ENCODE measurements at regions not wholly inside any gene's neighbourhood (a gene's known extent, or its start where the extent isn't known, plus 50 kb on each side); places are given as distances from the start of the nearest gene placed in this dataset.

DNA sequence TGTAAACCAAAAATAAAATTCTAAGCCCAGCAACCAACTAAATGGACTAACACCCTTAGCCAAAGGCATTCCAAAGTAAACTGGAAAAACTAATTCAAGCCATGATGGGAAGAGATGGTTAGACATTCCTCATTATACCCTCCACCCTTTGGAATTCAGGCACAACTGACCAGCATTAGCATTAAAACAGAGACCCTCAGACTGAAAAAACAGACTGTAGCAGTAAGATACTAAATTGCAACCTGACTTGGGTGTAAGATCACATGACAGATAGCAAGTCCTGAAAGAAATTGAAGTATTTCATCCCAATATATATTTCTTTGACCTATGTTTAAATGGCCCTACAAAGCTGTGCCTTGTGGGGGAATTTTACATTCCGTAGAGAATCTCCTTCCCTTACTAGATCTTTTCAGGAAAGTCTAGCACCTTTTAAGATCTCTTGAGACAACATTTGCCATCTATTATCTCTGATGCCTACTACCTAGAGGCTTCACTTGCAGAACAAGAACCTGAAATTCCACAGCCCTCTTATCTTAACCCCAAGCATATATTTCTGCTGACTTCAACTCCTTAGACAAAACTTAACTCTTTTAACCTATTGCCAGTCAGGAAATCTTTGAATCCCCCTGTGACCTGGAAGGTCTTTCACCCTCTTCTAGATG, 750.2 kb upstream of the IGFBP3 start:
- Histone ChIP-seq H3K27me3 (no peaks in the 10 kb centered on the region), H3K4me3 (no peak overlapping the region), H3K27ac (no peak overlapping the region), H3K9me3 (no peaks in the 10 kb centered on the region), H3K36me3 (no peaks in the 10 kb centered on the region), H3K4me1 (no peaks in the 10 kb centered on the region)
- DNase-seq, result no peak
- 79 to 88% methylated on average over 1 of the region's 1 CpG for WGBS, 2 donors
- intact Hi-C loops (cut with DNase I), result no loop called here
- no peak for ATAC-seq
- TF ChIP-seq, protein P1, sequence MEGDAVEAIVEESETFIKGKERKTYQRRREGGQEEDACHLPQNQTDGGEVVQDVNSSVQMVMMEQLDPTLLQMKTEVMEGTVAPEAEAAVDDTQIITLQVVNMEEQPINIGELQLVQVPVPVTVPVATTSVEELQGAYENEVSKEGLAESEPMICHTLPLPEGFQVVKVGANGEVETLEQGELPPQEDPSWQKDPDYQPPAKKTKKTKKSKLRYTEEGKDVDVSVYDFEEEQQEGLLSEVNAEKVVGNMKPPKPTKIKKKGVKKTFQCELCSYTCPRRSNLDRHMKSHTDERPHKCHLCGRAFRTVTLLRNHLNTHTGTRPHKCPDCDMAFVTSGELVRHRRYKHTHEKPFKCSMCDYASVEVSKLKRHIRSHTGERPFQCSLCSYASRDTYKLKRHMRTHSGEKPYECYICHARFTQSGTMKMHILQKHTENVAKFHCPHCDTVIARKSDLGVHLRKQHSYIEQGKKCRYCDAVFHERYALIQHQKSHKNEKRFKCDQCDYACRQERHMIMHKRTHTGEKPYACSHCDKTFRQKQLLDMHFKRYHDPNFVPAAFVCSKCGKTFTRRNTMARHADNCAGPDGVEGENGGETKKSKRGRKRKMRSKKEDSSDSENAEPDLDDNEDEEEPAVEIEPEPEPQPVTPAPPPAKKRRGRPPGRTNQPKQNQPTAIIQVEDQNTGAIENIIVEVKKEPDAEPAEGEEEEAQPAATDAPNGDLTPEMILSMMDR (IDR thresholded peaks at IDR 0.05), result no peak
- no peak for FAIRE-seq

DNA sequence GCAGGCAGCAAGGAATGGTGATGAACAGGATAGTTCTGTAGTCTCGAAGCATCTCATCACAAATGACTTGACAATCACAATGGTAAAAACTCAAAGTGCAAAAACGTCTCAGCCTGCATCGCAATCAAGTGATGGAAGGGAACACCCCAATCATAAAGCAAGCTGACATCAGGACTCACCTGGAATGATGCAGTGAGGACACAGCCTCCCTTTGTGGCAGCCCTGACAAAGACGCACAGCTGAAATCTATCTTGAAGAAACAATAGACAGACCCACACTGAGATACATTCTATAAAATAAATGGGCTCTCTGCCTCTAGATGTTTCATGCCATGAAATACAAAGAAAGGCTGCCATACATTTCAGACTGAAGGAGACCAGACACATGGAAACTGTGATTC, 748.0 kb upstream of the IGFBP3 start:
- no peaks in the 10 kb centered on the region for H3K4me1 ChIP-seq
- TF ChIP-seq, protein P1 (IDR thresholded peaks at IDR 0.05), result no peak
- H3K9me3 ChIP-seq, result no peaks in the 10 kb centered on the region
- no peaks in the 10 kb centered on the region for H3K27me3 ChIP-seq
- H3K36me3 ChIP-seq, result no peaks in the 10 kb centered on the region
- ATAC-seq (no peak), DNase-seq (no peak), FAIRE-seq (no peak)
- intact Hi-C loops (cut with DNase I), result no loop called here
- no peak overlapping the region for H3K27ac ChIP-seq
- 82% methylated on average over 4 of the region's 4 CpGs for whole genome bisulfite sequencing, 2 donors
- H3K4me3 ChIP-seq, result no peak overlapping the region

DNA sequence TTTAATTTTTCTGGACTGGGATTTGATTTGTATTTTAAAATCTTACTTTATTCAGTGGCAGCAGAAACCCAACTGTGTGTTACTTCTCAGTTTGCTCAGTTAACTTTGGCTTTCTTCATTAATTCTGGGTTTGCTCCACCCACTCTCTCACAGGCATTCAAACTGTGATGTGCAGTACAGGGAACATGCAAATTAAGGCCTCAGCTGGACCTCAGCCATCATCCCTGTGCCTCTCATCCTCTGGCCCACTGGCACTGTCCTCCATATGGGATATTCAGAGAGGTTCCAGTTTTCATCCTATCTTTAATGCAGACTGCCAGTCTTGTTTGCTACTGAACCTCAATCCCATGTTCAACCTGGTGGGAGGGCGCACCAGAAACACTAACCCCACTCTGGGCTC, 743.4 kb upstream of the IGFBP3 start:
- Histone ChIP-seq H3K9me3 (no peaks in the 10 kb centered on the region), H3K27me3 (no peaks in the 10 kb centered on the region), H3K27ac (no peak overlapping the region), H3K36me3 (no peaks in the 10 kb centered on the region), H3K4me3 (no peak overlapping the region), H3K4me1 (no peaks in the 10 kb centered on the region)
- DNase-seq (no peak), FAIRE-seq (no peak), ATAC-seq (no peak)
- 93 to 100% methylated on average over 1 of the region's 1 CpG for WGBS, 2 donors
- intact Hi-C loops (cut with DNase I), result no loop called here
- TF ChIP-seq, protein P1 (IDR thresholded peaks at IDR 0.05), result no peak

DNA sequence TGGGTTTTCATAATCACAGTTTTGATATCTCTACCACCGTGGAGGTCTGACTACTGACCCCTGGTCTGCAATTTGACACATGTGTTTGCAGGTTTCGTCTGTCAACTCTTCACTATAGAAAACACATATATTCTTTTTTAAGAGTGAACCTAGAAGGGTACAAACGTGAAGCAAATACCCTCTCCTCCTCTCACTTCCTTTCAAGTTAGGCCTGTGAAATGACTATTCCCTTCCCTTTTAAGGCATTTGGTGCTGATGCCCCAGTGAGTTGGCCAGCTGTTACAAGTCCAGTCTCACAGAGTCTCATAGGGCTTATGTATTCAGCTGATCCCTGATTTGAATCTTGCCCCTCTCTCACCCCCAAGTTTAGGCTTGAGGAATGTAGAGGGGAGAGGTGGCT, 742.0 kb upstream of the IGFBP3 start:
- FAIRE-seq (no peak), ATAC-seq (no peak), DNase-seq (no peak)
- Histone ChIP-seq H3K27me3 (no peaks in the 10 kb centered on the region), H3K36me3 (no peaks in the 10 kb centered on the region), H3K4me1 (no peaks in the 10 kb centered on the region), H3K9me3 (no peaks in the 10 kb centered on the region), H3K4me3 (no peak overlapping the region), H3K27ac (no peak overlapping the region)
- 53 to 66% methylated on average over 3 of the region's 3 CpGs for WGBS, 2 donors
- TF ChIP-seq, protein P1 (IDR thresholded peaks at IDR 0.05), result no peak
- intact Hi-C loops (cut with DNase I), result no loop called here

DNA sequence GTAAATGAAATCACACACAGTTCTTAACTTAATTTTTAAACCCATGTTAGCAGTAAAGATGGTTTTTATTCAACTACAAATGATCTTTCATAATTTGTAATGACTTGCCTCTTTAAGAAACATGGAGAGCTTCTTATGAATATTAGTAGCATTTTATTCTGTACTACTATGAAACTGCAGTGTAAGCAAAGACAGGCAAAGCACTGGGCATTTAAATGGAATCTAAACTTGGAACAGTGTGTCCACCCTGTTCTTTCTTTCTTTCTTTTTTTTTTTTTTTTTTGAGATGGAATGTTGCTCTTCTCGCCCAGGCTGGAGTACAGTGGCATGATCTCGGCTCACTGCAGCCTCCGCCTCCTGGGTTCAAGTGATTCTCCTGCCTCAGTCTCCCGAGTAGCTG, 740.4 kb upstream of the IGFBP3 start:
- Histone ChIP-seq H3K27me3 (no peaks in the 10 kb centered on the region), H3K36me3 (no peaks in the 10 kb centered on the region), H3K9me3 (no peaks in the 10 kb centered on the region), H3K4me1 (no peaks in the 10 kb centered on the region), H3K27ac (no peak overlapping the region), H3K4me3 (no peak overlapping the region)
- DNase-seq, result no peak
- no peak for FAIRE-seq
- TF ChIP-seq, protein P1 (IDR thresholded peaks at IDR 0.05), result no peak
- ATAC-seq, result no peak
- 69 to 76% methylated on average over 4 of the region's 4 CpGs for WGBS, 2 donors
- intact Hi-C loops (cut with DNase I), result no loop called here
